H1 (cell line): ENCODE measurements at regions not wholly inside any gene's neighbourhood (a gene's known extent, or its start where the extent isn't known, plus 50 kb on each side); places are given as distances from the start of the nearest gene placed in this dataset.

Source experiments
- KDM1A ChIP-seq: fragments of 200-600, 300-600 bp; sonication (generic); IDR thresholded peaks from 2 replicates; pipeline ENCODE4 v1.7.1; 2016; ENCODE audit warnings: mild to moderate bottlenecking, low read length, borderline replicate concordance
- NRF1 ChIP-seq: IDR thresholded peaks from 2 replicates; pipeline ENCODE4 v1.6.1; 2011; ENCODE audit warnings: mild to moderate bottlenecking, low read depth, low read length, improper control_type of control experiment
- RNF2 ChIP-seq: fragments of 200-900, 300-1000 bp; sonication (generic); IDR thresholded peaks from 2 replicates; pipeline ENCODE4 v1.7.1; 2016; ENCODE audit warnings: borderline replicate concordance, low read depth, mild to moderate bottlenecking, antibody characterized with exemption, low read length; ENCODE audit not compliant: poor library complexity, severe bottlenecking; ENCODE audit errors: missing control alignments
- SUZ12 ChIP-seq: fragments of 200-600 bp; sonication (generic); IDR thresholded peaks from 2 replicates; pipeline ENCODE4 v1.6.1; 2012; ENCODE audit warnings: mild to moderate bottlenecking, inconsistent platforms, low read length, moderate library complexity, mixed read lengths

DNA sequence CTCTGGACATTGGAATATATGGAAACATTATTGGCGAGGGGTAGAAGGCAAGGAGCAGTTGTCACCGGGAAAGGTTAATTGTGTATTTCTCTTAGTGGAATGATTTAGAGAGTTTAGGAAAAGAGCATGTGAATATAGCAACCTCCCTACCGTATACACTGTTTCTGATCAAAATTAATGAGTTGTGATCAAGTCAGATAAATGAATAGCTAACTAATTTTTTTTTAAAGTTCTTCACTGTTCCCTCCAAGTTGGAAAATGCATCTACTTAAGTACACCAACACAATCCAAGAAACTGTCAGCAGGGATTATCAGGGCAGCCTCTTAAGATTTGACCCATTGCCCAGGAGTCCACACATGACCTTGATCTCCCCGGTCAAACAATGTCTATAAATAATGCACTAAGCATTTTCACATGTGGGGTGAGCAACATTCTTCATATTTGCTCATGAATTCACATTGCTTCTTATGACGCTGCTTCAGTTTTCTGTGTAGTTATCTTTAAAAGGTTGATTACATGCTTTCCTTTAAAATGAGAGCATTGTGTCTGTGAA lies 680.8 kb upstream of the NRSN1 start (continued):
- TF ChIP-seq KDM1A (no peak), RNF2 (no peak), NRF1 (no peak), SUZ12 (no peak)
